ENCODE measurements at regions not wholly inside any gene's neighbourhood (a gene's known extent, or its start where the extent isn't known, plus 50 kb on each side); places are given as distances from the start of the nearest gene placed in this dataset.

GRCh38 chr4:170336238-170336775 lies 246.6 kb upstream of the AADAT start:
- Histone ChIP-seq H3K79me2 (ENCODE audit: control insufficient read depth, insufficient read depth, low read length) (no peaks in the 10 kb centered on the region), H3K4me2 (ENCODE audit: insufficient read depth, low read length) (no peak overlapping the region), H3K36me3 (ENCODE audit: control insufficient read depth, insufficient read depth, low read length) (no peaks in the 10 kb centered on the region), H3K27me3 (ENCODE audit: control insufficient read depth in 2 of 2, insufficient read depth in 2 of 2, low read length in 2 of 2) (no peaks in the 10 kb centered on the region), H4K20me1 (replicated peaks; ENCODE audit: control insufficient read depth, insufficient read depth, low read length) (no peaks in the 10 kb centered on the region), H3K9me3 (replicated peaks; ENCODE audit: control insufficient read depth, insufficient read depth, low read depth, low read length) (no peaks in the 10 kb centered on the region), H3K27ac (ENCODE audit: extremely low read depth, low read depth, low read length) (no peak overlapping the region), H3K9me1 (ENCODE audit: control insufficient read depth, insufficient read depth, low read length) (no peaks in the 10 kb centered on the region), H3K9ac (ENCODE audit: insufficient read depth in 1 of 2, low read depth in 2 of 2, low read length in 2 of 2) (no peak overlapping the region), H3K4me1 (replicated peaks in 1 of 2; ENCODE audit: control insufficient read depth in 2 of 2, insufficient read depth in 2 of 2, low read length in 2 of 2) (no peaks in the 10 kb centered on the region), H3K4me3 (no peak overlapping the region), H2AFZ (ENCODE audit: low read depth, low read length) (no peak overlapping the region)
- POLR2A ChIA-PET = interaction anchor here (1.2 kb wide), 1 partner anchor 11 kb away, joined by 3 read pairs; no protein-coding TSS in a partner anchor
- BruUV-seq (replicated peaks) = no TSS peak
- intact Hi-C loops (cut with micrococcal nuclease) = no loop called here
- 5% methylated on average over 3 of the region's 3 CpGs for WGBS (ENCODE audit: insufficient coverage, low coverage, missing lambda C conversion rate)
- no peak for ATAC-seq
- CTCF ChIA-PET (ENCODE audit: low intra/inter-chr PET ratio) = no interaction called here
- no peak for FAIRE-seq
- TF ChIP-seq MEIS2 (IDR thresholded peaks at IDR 0.05; ENCODE audit: partially characterized antibody) (no peak), PCBP1 (IDR thresholded peaks at IDR 0.05; ENCODE audit: low read depth, low read length, poor library complexity, severe bottlenecking) (no peak), ZBTB17 (CRISPR knock-in tag; IDR thresholded peaks at IDR 0.05) (no peak), ZNF165 (CRISPR knock-in tag; IDR thresholded peaks at IDR 0.05; ENCODE audit: borderline replicate concordance) (no peak), ZNF436 (CRISPR knock-in tag; IDR thresholded peaks at IDR 0.05) (no peak), SRSF7 (optimal IDR thresholded peaks at IDR 0.05; ENCODE audit: low read depth, low read length) (no peak), ZBTB8A (IDR thresholded peaks at IDR 0.05; ENCODE audit: partially characterized antibody) (no peak), SNIP1 (IDR thresholded peaks at IDR 0.05; ENCODE audit: low read depth) (no peak)
- in situ Hi-C loops (cut with MboI) = no loop called here
- DNase-seq (ENCODE audit: extremely low read depth in 1 of 4, low spot score in 3 of 4) = no peak

Data from K562 (cell line).